ENCODE measurements at regions not wholly inside any gene's neighbourhood (a gene's known extent, or its start where the extent isn't known, plus 50 kb on each side); places are given as distances from the start of the nearest gene placed in this dataset.

- Histone ChIP-seq H3K4me3 (no peak overlapping the region), H3K4me1 (peaks cover 10% of the 10 kb centered on the region), H3K9me3 (replicated peaks) (no peaks in the 10 kb centered on the region), H3K27me3 (ENCODE audit: low read depth) (no peaks in the 10 kb centered on the region), H3K36me3 (no peaks in the 10 kb centered on the region), H3K27ac (replicated peaks) (no peak overlapping the region)
- TF ChIP-seq CTCF (IDR thresholded peaks at IDR 0.05; ENCODE audit: borderline replicate concordance): no peak
- intact Hi-C loops (cut with micrococcal nuclease): no loop called here
- no peak for DNase-seq
These were observed 431.9 kb upstream of the JARID2 start for GRCh38 chr6:14814016-14814415.

GRCh38 chr6:14816116-14816859, 429.6 kb upstream of the JARID2 start:
- no peak overlapping the region for H3K4me3 ChIP-seq
- H3K27ac ChIP-seq (replicated peaks): no peak overlapping the region
- H3K36me3 ChIP-seq: no peaks in the 10 kb centered on the region
- intact Hi-C loops (cut with micrococcal nuclease): no loop called here
- H3K4me1 ChIP-seq: peaks cover 11% of the 10 kb centered on the region
- no peak for TF ChIP-seq CTCF (IDR thresholded peaks at IDR 0.05; ENCODE audit: borderline replicate concordance)
- H3K9me3 ChIP-seq (replicated peaks): no peaks in the 10 kb centered on the region
- DNase-seq: no peak
- no peaks in the 10 kb centered on the region for H3K27me3 ChIP-seq (ENCODE audit: low read depth)

- peaks cover 11% of the 10 kb centered on the region for H3K4me1 ChIP-seq
- H3K9me3 ChIP-seq (replicated peaks): no peaks in the 10 kb centered on the region
- TF ChIP-seq CTCF (IDR thresholded peaks at IDR 0.05; ENCODE audit: borderline replicate concordance): no peak
- intact Hi-C loops (cut with micrococcal nuclease): no loop called here
- DNase-seq: no peak
- no peak overlapping the region for H3K4me3 ChIP-seq
- no peaks in the 10 kb centered on the region for H3K36me3 ChIP-seq
- no peak overlapping the region for H3K27ac ChIP-seq (replicated peaks)
- H3K27me3 ChIP-seq (ENCODE audit: low read depth): no peaks in the 10 kb centered on the region
These were observed 428.8 kb upstream of the JARID2 start for GRCh38 chr6:14817074-14817473.

GRCh38 chr6:14818422-14818884, 427.4 kb upstream of the JARID2 start:
- DNase-seq: peak; percentile 22
- intact Hi-C loops (cut with micrococcal nuclease): no loop called here
- no peak overlapping the region for H3K27ac ChIP-seq (replicated peaks)
- peaks cover 11% of the 10 kb centered on the region for H3K4me1 ChIP-seq
- no peak overlapping the region for H3K4me3 ChIP-seq
- no peaks in the 10 kb centered on the region for H3K36me3 ChIP-seq
- no peaks in the 10 kb centered on the region for H3K27me3 ChIP-seq (ENCODE audit: low read depth)
- no peak for TF ChIP-seq CTCF (IDR thresholded peaks at IDR 0.05; ENCODE audit: borderline replicate concordance)
- no peaks in the 10 kb centered on the region for H3K9me3 ChIP-seq (replicated peaks)

GRCh38 chr6:14819001-14819400, 426.9 kb upstream of the JARID2 start:
- H3K36me3 ChIP-seq: no peaks in the 10 kb centered on the region
- intact Hi-C loops (cut with micrococcal nuclease): no loop called here

More at GRCh38 chr6:14819001-14819400, 426.9 kb upstream of the JARID2 start:
- Histone ChIP-seq H3K9me3 (replicated peaks) (no peaks in the 10 kb centered on the region), H3K4me1 (peaks cover 16% of the 10 kb centered on the region), H3K27me3 (ENCODE audit: low read depth) (no peaks in the 10 kb centered on the region), H3K4me3 (no peak overlapping the region), H3K27ac (replicated peaks) (no peak overlapping the region)
- no peak for DNase-seq
- TF ChIP-seq CTCF (IDR thresholded peaks at IDR 0.05; ENCODE audit: borderline replicate concordance): no peak
